ENCODE measurements at regions not wholly inside any gene's neighbourhood (a gene's known extent, or its start where the extent isn't known, plus 50 kb on each side); places are given as distances from the start of the nearest gene placed in this dataset.
A peak's percentile ranks its signal among the peaks of the same experiment; 100 is the strongest.

DNA sequence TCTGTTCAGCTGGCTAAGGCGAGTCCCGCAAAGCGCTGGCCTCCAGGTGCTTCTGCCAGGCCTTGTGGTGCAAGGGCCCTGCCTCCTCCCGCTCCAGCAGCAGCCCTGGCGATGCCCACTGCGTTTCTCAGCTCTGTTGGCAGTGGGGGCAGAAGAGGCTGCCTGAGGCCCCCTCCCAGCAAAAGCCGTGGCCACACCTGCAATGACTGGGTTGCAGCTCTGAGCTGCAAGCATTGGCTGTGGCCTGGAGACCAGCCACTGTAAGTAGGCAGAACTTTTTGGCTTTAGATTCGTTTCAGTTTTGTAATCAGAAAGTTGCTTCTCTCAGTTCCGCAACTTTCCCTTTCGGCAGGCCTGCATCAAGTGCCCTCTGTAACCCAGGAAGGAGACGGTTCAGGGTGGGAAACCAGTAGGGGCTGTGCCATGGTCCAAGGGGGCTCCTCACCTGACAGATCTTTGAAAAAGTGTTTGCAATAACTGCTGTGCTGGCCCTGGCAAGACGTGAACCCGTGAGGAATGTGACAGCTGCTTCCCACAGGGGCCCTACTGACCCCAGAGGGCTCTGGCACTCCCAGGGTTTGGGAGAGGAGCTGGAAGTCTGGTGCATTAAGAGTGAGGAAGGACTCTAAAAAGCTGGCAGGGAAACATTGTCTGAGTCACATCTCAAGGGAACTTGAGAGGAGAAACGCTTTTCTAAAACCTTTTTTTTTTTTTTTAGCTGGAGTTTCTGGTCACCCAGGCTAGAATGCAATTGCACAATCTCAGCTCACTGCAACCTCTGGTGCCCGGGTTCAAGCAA is 54.5 kb upstream of the MAX start:
- in situ Hi-C loops (cut with HindIII; ENCODE audit: extremely low pct_ligation_motif_present, low pct_unique_long_range_greater_than_20kb) (no loop called here), intact Hi-C loops (cut with micrococcal nuclease; ENCODE audit: unreplicated experiment) (no loop called here)
- Histone ChIP-seq H3K9ac (ENCODE audit: insufficient read depth, low read depth, low read length) (no peak overlapping the region), H3K36me3 (replicated peaks in 1 of 2; ENCODE audit: control insufficient read depth in 1 of 2, insufficient read depth in 2 of 2, low read length in 2 of 2) (no peaks in the 10 kb centered on the region), H3K4me3 (replicated peaks in 1 of 3; ENCODE audit: insufficient read depth in 1 of 3, low read depth in 2 of 3, low read length in 3 of 3) (peak overlapping the region in 1 of 3 experiments; percentile 33; a peak in 1 of 6 replicates), H3K4me1 (ENCODE audit: insufficient read depth, low read length) (no peaks in the 10 kb centered on the region), H3K9me3 (ENCODE audit: low read length) (no peaks in the 10 kb centered on the region), H3K79me2 (ENCODE audit: insufficient read depth, low read length) (no peaks in the 10 kb centered on the region), H3K4me2 (ENCODE audit: low read depth, low read length) (peak overlapping the region; percentile 40), H2AFZ (ENCODE audit: low read length) (no peak overlapping the region), H4K20me1 (ENCODE audit: insufficient read depth, low read length) (no peaks in the 10 kb centered on the region), H3K27ac (ENCODE audit: extremely low read length, insufficient read depth, low read length) (no peak overlapping the region), H3K27me3 (ENCODE audit: control insufficient read depth in 1 of 2, insufficient read depth in 2 of 2, low read length in 2 of 2) (peaks cover 0 to 9% of the 10 kb centered on the region in 2 experiments; a peak in 2 of 5 replicates)
- no TSS peak for BruUV-seq (replicated peaks)
- 29% methylated on average over 14 of the region's 15 CpGs for WGBS (ENCODE audit: low lambda C conversion rate)
- no peak for TF ChIP-seq ZFYVE20 (CRISPR knock-in tag; IDR thresholded peaks at IDR 0.05; ENCODE audit: borderline replicate concordance, low read depth)
- TF ChIP-seq ZNF724P (CRISPR knock-in tag; IDR thresholded peaks at IDR 0.05; ENCODE audit: borderline replicate concordance), result no peak
- TF ChIP-seq ZNF292 (CRISPR knock-in tag; IDR thresholded peaks at IDR 0.05; ENCODE audit: borderline replicate concordance, low read depth), result no peak
- TF ChIP-seq EP300 (IDR thresholded peaks at IDR 0.05; ENCODE audit: low read depth in 2 of 2, low read length in 2 of 2), result no peak
- TF ChIP-seq EP300 (CRISPR knock-in tag; IDR thresholded peaks at IDR 0.05; ENCODE audit: borderline replicate concordance), result no peak
- TF ChIP-seq PAX8 (CRISPR knock-in tag; IDR thresholded peaks at IDR 0.05; ENCODE audit: borderline replicate concordance), result no peak
- TF ChIP-seq GATAD2A (CRISPR knock-in tag; IDR thresholded peaks at IDR 0.05), result no peak
- TF ChIP-seq ATM (IDR thresholded peaks at IDR 0.05; ENCODE audit: borderline replicate concordance), result no peak
- no peak for TF ChIP-seq SIX1 (CRISPR knock-in tag; IDR thresholded peaks at IDR 0.05; ENCODE audit: borderline replicate concordance)
- TF ChIP-seq NCOR1 (IDR thresholded peaks at IDR 0.05; ENCODE audit: borderline replicate concordance, low read length), result no peak
- FAIRE-seq (no peak), ATAC-seq (peak; percentile 31; the same call in 2 of the 3 replicates), DNase-seq (ENCODE audit: low spot score) (no peak)
- CTCF ChIA-PET (ENCODE audit: low intra/inter-chr PET ratio, low total read pairs), result no interaction called here
- POLR2A ChIA-PET, result no interaction called here
